ENCODE measurements at regions not wholly inside any gene's neighbourhood (a gene's known extent, or its start where the extent isn't known, plus 50 kb on each side); places are given as distances from the start of the nearest gene placed in this dataset.

DNA sequence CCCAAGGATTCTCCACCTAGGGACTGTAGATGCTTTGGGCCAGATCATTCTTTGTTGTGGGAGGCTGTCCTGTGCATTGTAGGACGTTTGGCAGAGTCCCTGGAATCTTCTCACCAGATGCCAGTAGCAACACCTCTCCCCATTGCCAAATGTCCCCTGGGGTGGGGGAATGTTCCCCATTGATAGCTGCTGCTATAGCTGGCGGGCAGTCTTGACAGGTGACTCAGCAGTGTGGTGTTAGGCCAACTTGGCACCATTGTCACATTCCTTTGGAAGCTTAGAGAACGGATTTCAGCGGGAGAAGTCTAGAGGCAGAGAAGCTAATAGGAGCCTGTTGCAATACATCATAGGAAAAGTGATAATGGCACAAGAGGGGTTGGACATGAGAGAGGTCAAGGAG, 495.7 kb upstream of the SMIM21 start:
- TF ChIP-seq, protein P1, sequence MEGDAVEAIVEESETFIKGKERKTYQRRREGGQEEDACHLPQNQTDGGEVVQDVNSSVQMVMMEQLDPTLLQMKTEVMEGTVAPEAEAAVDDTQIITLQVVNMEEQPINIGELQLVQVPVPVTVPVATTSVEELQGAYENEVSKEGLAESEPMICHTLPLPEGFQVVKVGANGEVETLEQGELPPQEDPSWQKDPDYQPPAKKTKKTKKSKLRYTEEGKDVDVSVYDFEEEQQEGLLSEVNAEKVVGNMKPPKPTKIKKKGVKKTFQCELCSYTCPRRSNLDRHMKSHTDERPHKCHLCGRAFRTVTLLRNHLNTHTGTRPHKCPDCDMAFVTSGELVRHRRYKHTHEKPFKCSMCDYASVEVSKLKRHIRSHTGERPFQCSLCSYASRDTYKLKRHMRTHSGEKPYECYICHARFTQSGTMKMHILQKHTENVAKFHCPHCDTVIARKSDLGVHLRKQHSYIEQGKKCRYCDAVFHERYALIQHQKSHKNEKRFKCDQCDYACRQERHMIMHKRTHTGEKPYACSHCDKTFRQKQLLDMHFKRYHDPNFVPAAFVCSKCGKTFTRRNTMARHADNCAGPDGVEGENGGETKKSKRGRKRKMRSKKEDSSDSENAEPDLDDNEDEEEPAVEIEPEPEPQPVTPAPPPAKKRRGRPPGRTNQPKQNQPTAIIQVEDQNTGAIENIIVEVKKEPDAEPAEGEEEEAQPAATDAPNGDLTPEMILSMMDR (IDR thresholded peaks at IDR 0.05; ENCODE audit: low read length): no peak
- TF ChIP-seq EZH2phosphoT487 (IDR thresholded peaks at IDR 0.05; ENCODE audit: low read length): no peak
